HG03066 (cell line): ENCODE measurements at regions not wholly inside any gene's neighbourhood (a gene's known extent, or its start where the extent isn't known, plus 50 kb on each side); places are given as distances from the start of the nearest gene placed in this dataset.
A peak's percentile ranks its signal among the peaks of the same experiment; 100 is the strongest.

Experiments used
- ATAC-seq: cut with Tn5 transposase; IDR thresholded peaks from one replicate; pipeline ENCODE4 v1.9.1; 2021; ENCODE audit warnings: low read depth; ENCODE audit not compliant: unreplicated experiment

GRCh38 chr2:204042401-204042800 is 105.8 kb downstream of the ICOS start:
- ATAC-seq, result no peak

- ATAC-seq, result no peak
These were observed 109.6 kb downstream of the ICOS start for GRCh38 chr2:204046145-204046544.

GRCh38 chr2:204049635-204050034 is 113.1 kb downstream of the ICOS start:
- peak; percentile 71 for ATAC-seq

GRCh38 chr2:204050681-204051080 is 114.1 kb downstream of the ICOS start:
- no peak for ATAC-seq

- no peak for ATAC-seq
These were observed 114.9 kb downstream of the ICOS start for GRCh38 chr2:204051476-204051875.

GRCh38 chr2:204051984-204052556 is 115.5 kb downstream of the ICOS start:
- ATAC-seq, result no peak

GRCh38 chr2:204059016-204059415 is 122.5 kb downstream of the ICOS start:
- no peak for ATAC-seq

GRCh38 chr2:204060841-204061240 is 124.3 kb downstream of the ICOS start:
- ATAC-seq, result no peak

DNA sequence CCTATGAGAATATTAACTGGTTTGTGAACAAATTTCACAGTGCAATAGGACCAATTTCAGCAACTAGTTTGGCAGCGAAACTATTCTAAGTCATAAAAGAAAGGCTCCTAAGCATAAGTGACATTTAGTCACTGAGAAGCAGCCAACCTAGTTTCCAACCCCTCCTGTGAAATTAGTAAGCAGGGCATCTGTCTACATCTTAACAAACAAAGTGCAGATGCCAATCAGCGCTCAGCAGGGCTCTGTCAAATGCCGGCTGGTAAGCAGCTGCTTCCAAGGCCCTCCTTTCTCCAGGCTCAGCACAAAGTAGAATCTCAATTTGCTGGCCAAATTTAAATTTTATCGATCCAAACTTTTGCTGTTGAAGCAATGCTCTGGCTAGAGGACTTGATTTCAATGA is 124.7 kb downstream of the ICOS start:
- no peak for ATAC-seq

DNA sequence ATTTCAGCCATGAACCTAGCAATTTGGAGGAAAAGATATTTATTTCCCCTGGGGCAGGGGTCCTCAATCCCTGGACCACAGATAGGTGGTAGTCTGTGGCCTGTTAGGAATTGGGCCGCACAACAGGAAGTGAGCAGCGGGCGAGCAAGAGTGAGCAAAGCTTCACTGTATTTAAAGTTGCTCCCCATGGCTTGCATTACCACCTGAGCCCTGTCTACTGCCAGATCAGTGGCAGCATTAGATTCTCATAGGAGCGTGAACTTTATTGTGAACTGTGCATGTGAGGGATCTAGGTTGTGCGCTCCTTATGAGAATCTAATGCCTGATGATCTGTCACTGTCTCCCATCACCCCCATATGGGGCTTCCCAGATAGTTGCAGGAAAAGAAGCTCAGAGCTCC is 127.6 kb downstream of the ICOS start:
- ATAC-seq, result no peak

- no peak for ATAC-seq
These were observed 129.0 kb downstream of the ICOS start for GRCh38 chr2:204065566-204065965.

GRCh38 chr2:204066051-204066450 is 129.5 kb downstream of the ICOS start:
- ATAC-seq, result no peak

- no peak for ATAC-seq
These were observed 133.2 kb downstream of the ICOS start for GRCh38 chr2:204069804-204070203.

DNA sequence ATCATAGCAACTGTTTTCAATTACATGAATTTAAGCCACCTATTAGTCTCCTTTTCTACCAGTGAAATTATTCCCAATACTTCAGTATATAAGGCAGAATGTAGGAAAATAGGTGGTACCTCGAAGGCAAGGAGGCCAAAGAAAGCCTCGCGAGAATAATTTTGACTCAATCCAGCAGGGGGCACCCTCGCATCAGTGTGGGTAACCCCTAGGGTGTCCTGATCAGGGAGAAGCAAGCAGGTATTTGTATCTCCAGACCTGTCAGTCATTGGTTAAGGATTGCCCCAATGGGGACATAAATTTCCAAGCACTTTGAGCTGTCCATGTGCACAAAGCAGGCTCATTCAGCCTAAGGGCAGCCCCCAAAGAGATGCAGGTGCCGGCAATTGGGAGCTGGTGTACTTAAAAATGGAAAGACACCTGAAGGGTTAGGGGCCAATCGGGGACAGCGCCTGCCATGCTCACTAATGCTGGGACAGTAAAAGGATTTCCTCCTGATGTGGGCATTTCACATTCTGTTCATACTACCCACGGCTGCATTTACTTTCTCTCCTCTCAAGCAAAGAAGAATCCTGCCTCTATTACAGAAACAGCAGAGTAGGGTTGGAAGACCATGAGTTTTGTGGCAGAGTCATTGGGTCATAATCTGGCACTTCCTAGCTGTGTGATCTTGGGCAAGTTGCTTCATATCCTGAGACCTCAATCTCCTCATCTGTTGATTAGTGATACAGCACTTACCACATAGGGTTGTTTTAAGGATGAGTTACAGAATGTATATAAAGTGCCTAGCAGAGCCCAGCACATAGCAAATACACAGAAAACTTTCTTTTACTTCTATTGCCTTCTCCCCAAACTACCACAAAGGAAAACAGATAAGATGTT is 136.1 kb downstream of the ICOS start:
- no peak for ATAC-seq

GRCh38 chr2:204074456-204074855 is 137.9 kb downstream of the ICOS start:
- ATAC-seq, result no peak

DNA sequence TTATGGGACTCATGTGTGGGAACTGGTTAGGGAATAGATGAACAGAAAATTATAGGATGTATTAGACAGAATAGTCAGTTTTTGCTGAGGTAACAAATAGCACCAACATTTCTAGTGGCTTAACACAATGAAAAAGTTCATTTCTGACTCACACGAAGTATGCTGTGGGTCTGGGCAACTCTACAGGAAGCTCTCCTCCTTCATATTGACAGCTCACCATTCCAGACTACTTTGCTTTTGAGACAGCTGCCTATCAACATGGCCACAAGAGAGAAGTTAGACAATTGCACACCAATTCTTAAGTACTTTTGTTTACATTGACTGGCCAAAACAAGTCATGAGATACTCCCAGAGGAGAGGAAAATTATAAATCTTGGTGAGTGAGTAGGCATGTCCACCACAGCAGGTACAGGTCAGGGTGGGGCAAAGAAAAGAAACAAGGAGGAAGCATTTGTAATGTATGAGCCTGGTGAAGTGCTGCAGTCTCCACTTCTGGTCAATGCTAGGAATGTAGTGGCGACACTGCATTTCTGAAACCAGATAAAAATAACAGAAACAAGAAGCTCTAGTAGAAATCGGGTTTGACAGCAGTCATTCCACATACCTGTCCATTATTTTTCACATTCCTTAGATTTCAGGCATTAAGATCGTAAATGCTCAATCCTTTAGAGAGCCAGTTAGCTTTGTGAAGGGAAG is 141.6 kb downstream of the ICOS start:
- ATAC-seq, result no peak

GRCh38 chr2:204081487-204082425 is 145.2 kb downstream of the ICOS start:
- no peak for ATAC-seq

DNA sequence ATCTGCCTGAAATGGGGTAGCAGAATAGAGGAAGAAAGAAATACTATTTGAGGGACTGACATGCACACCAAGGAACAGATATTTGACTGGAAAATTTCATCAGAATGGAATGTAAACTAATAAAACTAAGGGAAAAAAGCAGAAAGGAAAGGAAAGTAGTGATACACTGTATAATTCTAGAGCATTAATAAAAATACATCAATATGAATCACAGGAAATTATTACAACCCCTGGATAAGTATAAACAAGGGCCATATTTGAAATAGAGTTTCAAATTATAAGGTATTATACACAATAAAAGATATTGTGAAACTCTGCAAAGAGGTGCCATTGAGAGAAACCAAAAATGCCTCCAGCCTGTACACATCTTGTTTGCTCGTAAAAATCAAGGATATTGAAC is 149.6 kb downstream of the ICOS start:
- ATAC-seq, result no peak

DNA sequence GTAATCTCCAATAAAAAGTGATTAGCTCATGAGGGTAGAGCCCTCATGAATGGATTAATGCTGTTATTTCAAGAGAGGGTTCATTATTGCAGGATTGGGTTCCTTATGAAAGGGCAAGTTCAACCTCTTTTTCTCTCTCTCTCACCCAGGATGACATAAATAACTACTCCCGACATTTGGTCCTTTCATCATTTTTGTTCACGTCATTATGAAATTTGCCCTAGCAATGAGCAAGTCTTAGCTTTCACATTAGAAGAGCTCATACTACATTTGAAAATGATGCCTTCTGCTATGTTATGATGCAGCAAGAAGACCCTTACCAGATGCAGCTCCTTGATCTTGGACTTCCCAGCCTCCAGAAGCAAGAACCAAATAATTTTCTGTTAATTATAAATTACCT is 152.5 kb downstream of the ICOS start:
- no peak for ATAC-seq

DNA sequence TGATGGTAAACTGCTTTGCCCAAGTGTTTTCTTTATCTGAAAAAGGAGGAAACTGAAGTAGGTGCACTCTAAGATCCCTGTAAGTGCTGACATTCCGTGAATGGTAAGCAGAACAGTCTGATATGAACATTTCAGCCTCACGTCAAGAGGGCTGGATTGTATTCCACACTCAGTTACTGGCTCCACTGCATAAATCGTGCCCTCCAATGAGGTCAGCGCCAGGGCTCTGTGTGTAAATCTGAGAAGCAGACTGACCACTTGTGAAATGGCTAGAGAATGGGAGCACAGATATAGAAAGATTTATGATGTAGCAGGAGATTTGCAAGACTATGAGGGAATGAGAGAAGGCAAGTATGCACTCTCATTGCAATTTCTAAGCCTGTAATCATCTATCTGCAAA is 153.0 kb downstream of the ICOS start:
- no peak for ATAC-seq

- no peak for ATAC-seq
These were observed 153.5 kb downstream of the ICOS start for GRCh38 chr2:204090021-204090420.
